ENCODE measurements at regions not wholly inside any gene's neighbourhood (a gene's known extent, or its start where the extent isn't known, plus 50 kb on each side); places are given as distances from the start of the nearest gene placed in this dataset.

- TF ChIP-seq THAP7 (CRISPR knock-in tag; IDR thresholded peaks at IDR 0.05) (no peak), CCAR2 (IDR thresholded peaks at IDR 0.05; ENCODE audit: low read depth, low read length) (no peak), TCF15 (CRISPR knock-in tag; IDR thresholded peaks at IDR 0.05) (no peak), CTCF (IDR thresholded peaks at IDR 0.05 in 2 of 3, conservative IDR thresholded peaks at IDR 0.05 in 1 of 3; ENCODE audit: insufficient read depth in 2 of 3, low read depth in 1 of 3, low read length in 3 of 3) (no peak), ZNF785 (CRISPR knock-in tag; IDR thresholded peaks at IDR 0.05) (no peak), KHSRP (IDR thresholded peaks at IDR 0.05) (no peak)
These were observed 72.0 kb downstream of the ZNF281 start (continued) for GRCh38 chr1:200337831-200338230.

- intact Hi-C loops (cut with micrococcal nuclease) (no loop called here), in situ Hi-C loops (cut with MboI) (no loop called here)
- Histone ChIP-seq H3K4me3 (no peak overlapping the region), H3K4me1 (replicated peaks in 1 of 2; ENCODE audit: control insufficient read depth in 2 of 2, insufficient read depth in 2 of 2, low read length in 2 of 2) (no peaks in the 10 kb centered on the region), H3K79me2 (ENCODE audit: control insufficient read depth, insufficient read depth, low read length) (no peaks in the 10 kb centered on the region), H3K27me3 (ENCODE audit: control insufficient read depth in 2 of 2, insufficient read depth in 2 of 2, low read length in 2 of 2) (peaks cover 14 to 34% of the 10 kb centered on the region in 2 experiments), H4K20me1 (replicated peaks; ENCODE audit: control insufficient read depth, insufficient read depth, low read length) (peaks cover 3% of the 10 kb centered on the region; the same call in 1 of the 2 replicates), H2AFZ (ENCODE audit: low read depth, low read length) (no peak overlapping the region), H3K9me3 (replicated peaks; ENCODE audit: control insufficient read depth, insufficient read depth, low read depth, low read length) (no peaks in the 10 kb centered on the region), H3K27ac (ENCODE audit: extremely low read depth, low read depth, low read length) (no peak overlapping the region), H3K9ac (ENCODE audit: insufficient read depth in 1 of 2, low read depth in 2 of 2, low read length in 2 of 2) (no peak overlapping the region), H3K36me3 (ENCODE audit: control insufficient read depth, insufficient read depth, low read length) (no peaks in the 10 kb centered on the region), H3K4me2 (ENCODE audit: insufficient read depth, low read length) (no peak overlapping the region), H3K9me1 (ENCODE audit: control insufficient read depth, insufficient read depth, low read length) (no peaks in the 10 kb centered on the region)
- BruUV-seq (replicated peaks) = no TSS peak
- TF ChIP-seq MAFG (tag; conservative IDR thresholded peaks at IDR 0.05) = peak; percentile 29
- TF ChIP-seq ZNF717 (CRISPR knock-in tag; IDR thresholded peaks at IDR 0.05) = no peak
- ChIA-PET POLR2A (no interaction called here), CTCF (ENCODE audit: low intra/inter-chr PET ratio) (no interaction called here)
- FAIRE-seq (no peak), DNase-seq (ENCODE audit: extremely low read depth in 1 of 4, low spot score in 3 of 4) (no peak), ATAC-seq (no peak)
- 2% methylated on average over 2 of the region's 2 CpGs for WGBS (ENCODE audit: insufficient coverage, low coverage, missing lambda C conversion rate)
These were observed 72.4 kb downstream of the ZNF281 start for GRCh38 chr1:200337410-200337809.
